A549 (cell line): ENCODE measurements at regions not wholly inside any gene's neighbourhood (a gene's known extent, or its start where the extent isn't known, plus 50 kb on each side); places are given as distances from the start of the nearest gene placed in this dataset.

Experiments used
- ATAC-seq, 2 experiments: fragments of 200-7000 bp in 1 of 2; fragments of >200 bp in 1 of 2; cut with Nextera tagmentation in 1 of 2; cut with Tn5 transposase in 1 of 2; 3 replicates each; pipeline versions ENCODE4 v1.8.0 to v1.9.1; 2018 to 2020; ENCODE audit warnings: mild to moderate bottlenecking in 1 of 2, moderate library complexity in 1 of 2
- CTCF ChIA-PET: fragments of 300-600 bp; sonication (Branson Sonifier 250); formaldehyde crosslinking; extraction: SDS; loops from one replicate; lab custom pipeline; 2021; ENCODE audit warnings: antibody characterized with exemption, inconsistent platforms; lab: Yijun Ruan, JAX
- POLR2A ChIA-PET: fragments of 350-600 bp; formaldehyde crosslinking; extraction: SDS; loops from one replicate; lab custom pipeline; 2021; ENCODE audit warnings: antibody characterized with exemption, inconsistent platforms; lab: Yijun Ruan, JAX
- DNase-seq, 2 experiments: peaks; one replicate each; pipeline versions ENCODE4 v3.0.0 to v3.0.0-alpha.2; 2011 to 2016; ENCODE audit warnings: low read depth in 1 of 2, low spot score in 1 of 2
- FAIRE-seq: peaks from 2 replicates; lab custom pipeline; 2011; peaks lifted over from hg19 to GRCh38; lab: Jason Lieb, UNC
- H3K27ac ChIP-seq, 2 experiments: fragments of >200 bp; sonication (Bioruptor Twin); formaldehyde crosslinking; 3 replicates each; pipeline ENCODE4 v1.5.1; 2016 to 2017
- H3K4me1 ChIP-seq: fragments of >200 bp; sonication (Bioruptor Twin); formaldehyde crosslinking; 3 replicates; pipeline ENCODE4 v1.6.1; 2016
- H3K4me2 ChIP-seq: fragments of >200 bp; sonication (Bioruptor Twin); formaldehyde crosslinking; 3 replicates; pipeline ENCODE4 v1.6.1; 2016
- H3K4me3 ChIP-seq: fragments of >200 bp; sonication (Bioruptor Twin); formaldehyde crosslinking; 3 replicates; pipeline ENCODE4 v1.5.1; 2016
- H3K9me3 ChIP-seq: fragments of >200 bp; sonication (Bioruptor Twin); formaldehyde crosslinking; 3 replicates; pipeline ENCODE4 v1.6.1; 2016
- CBX2 ChIP-seq: fragments of 200-600 bp; sonication (generic); IDR thresholded peaks from 2 replicates; pipeline ENCODE4 v1.6.1; 2016; ENCODE audit warnings: low read depth, mild to moderate bottlenecking, borderline replicate concordance
- CHD2 ChIP-seq: fragments of 150-350 bp; IDR thresholded peaks from 2 replicates; pipeline ENCODE4 v1.6.1; 2014; ENCODE audit warnings: low read length; ENCODE audit not compliant: partially characterized antibody
- EHF ChIP-seq: fragments of 250-450 bp; sonication (Bioruptor Pico); IDR thresholded peaks from 2 replicates; pipeline ENCODE4 v1.5.0; 2020; ENCODE audit warnings: mild to moderate bottlenecking
- EHMT2 ChIP-seq: fragments of 200-600 bp; sonication (generic); IDR thresholded peaks from 2 replicates; pipeline ENCODE4 v1.6.1; 2016; ENCODE audit warnings: antibody characterized with exemption, low read depth, mild to moderate bottlenecking, moderate library complexity
- FOSL2 ChIP-seq, 2 experiments: fragments of 450-650 bp in 1 of 2; fragments of >200 bp in 1 of 2; sonication (Bioruptor Twin) in 1 of 2; formaldehyde crosslinking; IDR thresholded peaks; 2 replicates each; pipeline versions ENCODE4 v1.5.0 to v1.6.1; 2016 to 2020; ENCODE audit warnings: mild to moderate bottlenecking in 1 of 2, moderate library complexity in 1 of 2
- FOXS1 ChIP-seq: fragments of 250-450 bp; sonication (Bioruptor Pico); IDR thresholded peaks from 2 replicates; pipeline ENCODE4 v1.5.0; 2020; ENCODE audit warnings: mild to moderate bottlenecking, moderate library complexity
- HDAC2 ChIP-seq: fragments of 200-600 bp; sonication (generic); IDR thresholded peaks from 2 replicates; pipeline ENCODE4 v1.6.1; 2016
- HOXA7 ChIP-seq: fragments of 250-450 bp; sonication (Bioruptor Pico); IDR thresholded peaks from 2 replicates; pipeline ENCODE4 v1.5.0; 2020; ENCODE audit warnings: mild to moderate bottlenecking, moderate library complexity
- HOXB5 ChIP-seq: fragments of 250-450 bp; sonication (Bioruptor Pico); IDR thresholded peaks from 2 replicates; pipeline ENCODE4 v1.5.0; 2020; ENCODE audit warnings: mild to moderate bottlenecking, moderate library complexity
- JUNB ChIP-seq: fragments of >200 bp; sonication (Bioruptor Twin); formaldehyde crosslinking; IDR thresholded peaks from 2 replicates; pipeline ENCODE4 v1.6.1; 2016
- MAZ ChIP-seq: fragments of 150-350 bp; IDR thresholded peaks from 2 replicates; pipeline ENCODE4 v1.6.1; 2014; ENCODE audit warnings: antibody characterized with exemption, low read depth, low read length, borderline replicate concordance
- MYC ChIP-seq: IDR thresholded peaks from 2 replicates; pipeline ENCODE4 v1.6.1; 2012; ENCODE audit warnings: mild to moderate bottlenecking, inconsistent platforms, low read length, improper control_type of control experiment, borderline replicate concordance
- NPAS2 ChIP-seq: fragments of 250-450 bp; sonication (Bioruptor Pico); IDR thresholded peaks from 2 replicates; pipeline ENCODE4 v1.8.0; 2022; ENCODE audit warnings: mild to moderate bottlenecking, moderate library complexity, borderline replicate concordance
- NR3C1 ChIP-seq: fragments of >200 bp; sonication (Bioruptor Twin); formaldehyde crosslinking; IDR thresholded peaks from 3 replicates; pipeline ENCODE4 v1.6.1; 2017
- RAD21 ChIP-seq, 2 experiments: fragments of >200 bp in 1 of 2; sonication (Bioruptor Twin) in 1 of 2; formaldehyde crosslinking in 1 of 2; IDR thresholded peaks in 1 of 2; conservative IDR thresholded peaks in 1 of 2; 2 replicates in 1 of 2; 3 replicates in 1 of 2; pipeline ENCODE4 v1.6.1; 2012 to 2018; ENCODE audit warnings: inconsistent platforms in 1 of 2
- RFX5 ChIP-seq: fragments of 450-650 bp; IDR thresholded peaks from 2 replicates; pipeline ENCODE4 v1.7.1; 2014; ENCODE audit warnings: antibody characterized with exemption, mild to moderate bottlenecking, moderate library complexity
- SREBF2 ChIP-seq: fragments of 450-650 bp; IDR thresholded peaks from 2 replicates; pipeline ENCODE4 v1.6.1; 2014; ENCODE audit warnings: mild to moderate bottlenecking, moderate library complexity
- TFCP2L1 ChIP-seq: fragments of 250-450 bp; sonication (Bioruptor Pico); IDR thresholded peaks from 2 replicates; pipeline ENCODE4 v1.5.0; 2021; ENCODE audit warnings: mild to moderate bottlenecking
- WGBS: methylation state at CpG from one replicate; pipeline ENCODE4 v1.1.6; 2017; ENCODE audit errors: missing lambda C conversion rate; 5-methylcytosine and 5-hydroxymethylcytosine counted together
- TF ChIP-seq, protein P1 (sequence below): fragments of >200 bp; sonication (Bioruptor Twin); formaldehyde crosslinking; IDR thresholded peaks from 3 replicates; pipeline ENCODE4 v1.6.1; 2016
- TF ChIP-seq, protein P2 (sequence below): fragments of 250-450 bp; sonication (Bioruptor Pico); IDR thresholded peaks from 2 replicates; pipeline ENCODE4 v1.5.0; 2021; ENCODE audit warnings: mild to moderate bottlenecking, moderate library complexity, borderline replicate concordance

DNA sequence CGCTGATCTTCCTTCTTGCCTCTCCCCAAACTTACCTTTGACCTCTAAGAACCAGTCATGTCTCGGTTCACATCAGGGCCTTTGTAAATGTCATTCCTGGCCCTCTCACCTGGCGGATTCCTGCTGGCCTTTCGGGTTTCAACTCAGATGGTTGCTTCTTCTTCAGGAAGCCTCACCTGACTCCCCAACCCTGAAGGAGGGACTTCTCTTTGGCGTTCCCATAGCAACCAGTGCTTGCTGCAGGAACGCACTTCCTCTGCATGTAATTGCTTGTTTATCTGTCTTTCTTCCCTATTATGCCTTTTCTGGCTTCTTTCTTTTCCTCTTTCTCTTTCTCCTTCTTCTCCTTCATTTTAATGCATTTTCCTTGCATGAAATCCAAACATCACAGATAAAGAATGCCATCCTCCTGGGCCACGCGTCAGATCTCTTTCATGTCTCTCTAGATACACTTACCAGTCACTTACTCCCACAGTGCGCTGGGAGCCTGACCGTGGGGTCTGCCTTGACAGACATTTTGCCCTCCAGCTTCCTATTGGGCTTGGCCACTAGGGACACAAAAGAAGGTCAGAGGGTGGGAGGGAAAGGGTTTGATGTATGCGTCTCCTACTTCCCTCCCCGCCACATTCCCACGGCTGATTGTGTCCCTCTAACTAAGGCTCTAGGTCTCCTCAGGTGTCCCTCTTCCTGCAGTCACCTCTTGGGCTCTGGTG is 295.7 kb upstream of the TSHZ2 start (continued):
- no peak for TF ChIP-seq RFX5

DNA sequence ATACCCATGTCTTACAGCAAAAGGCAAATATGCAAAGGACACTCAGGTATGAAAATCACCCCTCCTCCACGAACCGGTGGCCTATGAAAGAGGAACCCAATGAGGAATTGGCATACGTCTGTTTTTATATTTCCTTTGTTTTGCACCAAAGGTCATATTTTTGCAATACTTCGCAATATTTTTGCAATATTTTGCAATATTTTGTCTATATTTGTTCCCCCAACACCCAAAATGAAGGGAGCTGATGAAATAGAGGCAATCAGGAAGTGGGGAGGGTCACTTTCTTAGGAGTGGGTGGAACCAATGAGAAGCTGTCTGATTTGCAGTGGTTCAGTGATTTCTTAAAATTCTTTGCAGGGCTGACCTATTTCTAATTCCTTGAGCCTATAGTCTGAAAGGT is 296.8 kb upstream of the TSHZ2 start:
- no peak overlapping the region for H3K4me2 ChIP-seq
- no peak overlapping the region for H3K4me3 ChIP-seq
- DNase-seq (no peak), FAIRE-seq (no peak), ATAC-seq (no peak)
- TF ChIP-seq, protein P1, sequence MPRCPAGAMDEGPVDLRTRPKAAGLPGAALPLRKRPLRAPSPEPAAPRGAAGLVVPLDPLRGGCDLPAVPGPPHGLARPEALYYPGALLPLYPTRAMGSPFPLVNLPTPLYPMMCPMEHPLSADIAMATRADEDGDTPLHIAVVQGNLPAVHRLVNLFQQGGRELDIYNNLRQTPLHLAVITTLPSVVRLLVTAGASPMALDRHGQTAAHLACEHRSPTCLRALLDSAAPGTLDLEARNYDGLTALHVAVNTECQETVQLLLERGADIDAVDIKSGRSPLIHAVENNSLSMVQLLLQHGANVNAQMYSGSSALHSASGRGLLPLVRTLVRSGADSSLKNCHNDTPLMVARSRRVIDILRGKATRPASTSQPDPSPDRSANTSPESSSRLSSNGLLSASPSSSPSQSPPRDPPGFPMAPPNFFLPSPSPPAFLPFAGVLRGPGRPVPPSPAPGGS, result no peak
- TF ChIP-seq CHD2 (no peak), FOSL2 (IDR thresholded peaks at IDR 0.05) (no peak), FOSL2 (CRISPR knock-in tag; IDR thresholded peaks at IDR 0.05) (no peak), NR3C1 (no peak), CBX2 (no peak), RAD21 (conservative IDR thresholded peaks at IDR 0.05 in 1 of 2, IDR thresholded peaks at IDR 0.05 in 1 of 2) (no peak), RFX5 (no peak)
- no peak overlapping the region for H3K27ac ChIP-seq
- H3K9me3 ChIP-seq, result no peaks in the 10 kb centered on the region
- WGBS, result 19% methylated on average over 4 of the region's 4 CpGs
- H3K4me1 ChIP-seq, result no peaks in the 10 kb centered on the region
- POLR2A ChIA-PET, result no interaction called here
- CTCF ChIA-PET, result interaction anchor here (1.0 kb wide), 1 partner anchor 10 kb away, joined by 4 read pairs; no protein-coding TSS in a partner anchor

DNA sequence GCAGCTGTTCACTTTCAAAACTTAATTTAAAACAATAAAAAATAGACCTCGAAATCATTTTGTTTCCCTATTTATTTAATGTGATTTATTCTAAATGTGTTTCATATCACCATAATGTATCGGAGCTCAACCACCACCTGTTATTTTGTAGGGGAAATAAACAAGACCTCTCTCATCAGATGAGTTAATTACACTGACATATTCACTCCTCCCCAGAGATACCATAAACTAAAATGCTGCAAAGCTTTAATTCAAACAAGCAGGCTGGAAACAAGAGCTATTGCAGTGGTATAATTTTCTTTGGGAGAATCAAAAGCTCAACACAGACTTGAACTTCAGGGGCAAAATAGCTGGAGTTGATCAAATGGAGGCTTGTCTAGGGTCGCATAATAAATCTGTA is 303.5 kb upstream of the TSHZ2 start:
- FAIRE-seq (no peak), DNase-seq (no peak), ATAC-seq (no peak)
- POLR2A ChIA-PET, result no interaction called here
- Histone ChIP-seq H3K27ac (no peak overlapping the region), H3K4me1 (no peaks in the 10 kb centered on the region), H3K9me3 (no peaks in the 10 kb centered on the region), H3K4me2 (no peak overlapping the region), H3K4me3 (no peak overlapping the region)
- TF ChIP-seq HDAC2 (no peak), CBX2 (no peak), FOXS1 (CRISPR knock-in tag) (no peak), FOSL2 (IDR thresholded peaks at IDR 0.05) (no peak), FOSL2 (CRISPR knock-in tag; IDR thresholded peaks at IDR 0.05) (no peak), MAZ (no peak), HOXB5 (no peak), MYC (no peak), RAD21 (conservative IDR thresholded peaks at IDR 0.05 in 1 of 2, IDR thresholded peaks at IDR 0.05 in 1 of 2) (no peak), NPAS2 (CRISPR knock-in tag) (no peak), SREBF2 (no peak), TFCP2L1 (CRISPR knock-in tag) (no peak), RFX5 (no peak), HOXA7 (CRISPR knock-in tag) (no peak), EHMT2 (no peak), EHF (CRISPR knock-in tag) (no peak), JUNB (no peak)
- TF ChIP-seq, protein P2, sequence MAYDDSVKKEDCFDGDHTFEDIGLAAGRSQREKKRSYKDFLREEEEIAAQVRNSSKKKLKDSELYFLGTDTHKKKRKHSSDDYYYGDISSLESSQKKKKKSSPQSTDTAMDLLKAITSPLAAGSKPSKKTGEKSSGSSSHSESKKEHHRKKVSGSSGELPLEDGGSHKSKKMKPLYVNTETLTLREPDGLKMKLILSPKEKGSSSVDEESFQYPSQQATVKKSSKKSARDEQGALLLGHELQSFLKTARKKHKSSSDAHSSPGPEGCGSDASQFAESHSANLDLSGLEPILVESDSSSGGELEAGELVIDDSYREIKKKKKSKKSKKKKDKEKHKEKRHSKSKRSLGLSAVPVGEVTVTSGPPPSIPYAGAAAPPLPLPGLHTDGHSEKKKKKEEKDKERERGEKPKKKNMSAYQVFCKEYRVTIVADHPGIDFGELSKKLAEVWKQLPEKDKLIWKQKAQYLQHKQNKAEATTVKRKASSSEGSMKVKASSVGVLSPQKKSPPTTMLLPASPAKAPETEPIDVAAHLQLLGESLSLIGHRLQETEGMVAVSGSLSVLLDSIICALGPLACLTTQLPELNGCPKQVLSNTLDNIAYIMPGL (CRISPR knock-in tag), result no peak
- CTCF ChIA-PET, result no interaction called here
- WGBS, result 17% methylated on average over 3 of the region's 3 CpGs
